Prostate gland (tissue), 2 donors: ENCODE measurements at regions not wholly inside any gene's neighbourhood (a gene's known extent, or its start where the extent isn't known, plus 50 kb on each side); places are given as distances from the start of the nearest gene placed in this dataset.

Experiments
- POLR2A ChIP-seq: fragments of 450-650 bp; IDR thresholded peaks from one replicate; pipeline ENCODE4 v1.6.1; 2016; ENCODE audit warnings: antibody characterized with exemption, mild to moderate bottlenecking
- POLR2AphosphoS5 ChIP-seq: sonication (generic); formaldehyde crosslinking; IDR thresholded peaks from one replicate; pipeline ENCODE4 v1.6.1; 2017; ENCODE audit warnings: antibody characterized with exemption
- TF ChIP-seq, protein P1 (sequence below), 4 experiments: fragments of 200-600 bp in 2 of 4; fragments of 450-650 bp in 2 of 4; sonication (generic) in 2 of 4; IDR thresholded peaks; 1 replicate in 3 of 4; 2 replicates in 1 of 4; pipeline ENCODE4 v1.5.1; 2016 to 2019; ENCODE audit warnings: antibody characterized with exemption in 4 of 4, mild to moderate bottlenecking in 2 of 4, moderate library complexity in 2 of 4

DNA sequence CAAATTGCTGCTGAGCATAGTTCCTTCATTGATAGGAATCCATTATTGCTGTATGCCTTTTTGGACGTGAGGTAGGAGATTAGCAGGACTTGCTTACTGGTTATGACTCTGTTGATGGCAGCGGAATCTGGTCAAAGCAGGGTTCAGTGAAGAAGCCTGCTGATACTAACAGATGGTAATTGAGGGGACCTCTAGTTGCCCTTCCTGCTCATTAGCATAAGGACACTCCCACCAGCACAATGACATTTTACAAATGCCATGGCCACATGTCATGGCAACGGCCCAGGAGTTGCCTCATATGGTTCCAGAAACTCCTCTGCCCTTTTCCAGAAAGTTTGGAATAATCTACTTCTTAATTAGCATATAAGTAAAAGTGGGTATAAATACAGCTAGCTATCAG lies 417.5 kb downstream of the CDC14C start:
- TF ChIP-seq, protein P1, sequence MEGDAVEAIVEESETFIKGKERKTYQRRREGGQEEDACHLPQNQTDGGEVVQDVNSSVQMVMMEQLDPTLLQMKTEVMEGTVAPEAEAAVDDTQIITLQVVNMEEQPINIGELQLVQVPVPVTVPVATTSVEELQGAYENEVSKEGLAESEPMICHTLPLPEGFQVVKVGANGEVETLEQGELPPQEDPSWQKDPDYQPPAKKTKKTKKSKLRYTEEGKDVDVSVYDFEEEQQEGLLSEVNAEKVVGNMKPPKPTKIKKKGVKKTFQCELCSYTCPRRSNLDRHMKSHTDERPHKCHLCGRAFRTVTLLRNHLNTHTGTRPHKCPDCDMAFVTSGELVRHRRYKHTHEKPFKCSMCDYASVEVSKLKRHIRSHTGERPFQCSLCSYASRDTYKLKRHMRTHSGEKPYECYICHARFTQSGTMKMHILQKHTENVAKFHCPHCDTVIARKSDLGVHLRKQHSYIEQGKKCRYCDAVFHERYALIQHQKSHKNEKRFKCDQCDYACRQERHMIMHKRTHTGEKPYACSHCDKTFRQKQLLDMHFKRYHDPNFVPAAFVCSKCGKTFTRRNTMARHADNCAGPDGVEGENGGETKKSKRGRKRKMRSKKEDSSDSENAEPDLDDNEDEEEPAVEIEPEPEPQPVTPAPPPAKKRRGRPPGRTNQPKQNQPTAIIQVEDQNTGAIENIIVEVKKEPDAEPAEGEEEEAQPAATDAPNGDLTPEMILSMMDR (IDR thresholded peaks at IDR 0.05), result no peak
- TF ChIP-seq POLR2A (no peak), POLR2AphosphoS5 (no peak)
